CD4-positive, alpha-beta memory T cell (primary cell): ENCODE measurements at regions not wholly inside any gene's neighbourhood (a gene's known extent, or its start where the extent isn't known, plus 50 kb on each side); places are given as distances from the start of the nearest gene placed in this dataset.

Source experiments
- CTCF ChIA-PET: fragments of 350-600 bp; sonication (Branson Sonifier 250); formaldehyde crosslinking; loops from one replicate; lab custom pipeline; 2021; ENCODE audit warnings: inconsistent platforms; ENCODE audit not compliant: partially characterized antibody; lab: Charles Lee
- POLR2A ChIA-PET: fragments of 350-600 bp; sonication (Branson Sonifier 250); formaldehyde crosslinking; loops from one replicate; lab custom pipeline; 2021; ENCODE audit not compliant: partially characterized antibody; lab: Charles Lee
- DNase-seq, 5 donors: peaks; one replicate each; pipeline versions ENCODE4 v3.0.0 to v3.0.0-alpha.2; 2020 to 2022; ENCODE audit warnings: mixed read lengths in 1 of 5
- H3K27ac ChIP-seq: one replicate; pipeline ENCODE4 v1.7.0; 2013; ENCODE audit warnings: low read depth, low read length
- H3K27me3 ChIP-seq: 2 replicates; pipeline ENCODE4 v1.7.0; 2013; ENCODE audit warnings: mild to moderate bottlenecking, low read length, moderate library complexity; ENCODE audit not compliant: insufficient read depth
- H3K36me3 ChIP-seq: 2 replicates; pipeline ENCODE4 v1.7.0; 2013; ENCODE audit warnings: mild to moderate bottlenecking, low read length, moderate library complexity; ENCODE audit not compliant: insufficient read depth
- H3K4me1 ChIP-seq: 2 replicates; pipeline ENCODE4 v1.7.0; 2013; ENCODE audit warnings: mild to moderate bottlenecking, low read length, moderate library complexity; ENCODE audit not compliant: insufficient read depth
- H3K4me3 ChIP-seq, 2 donors: one replicate each; pipeline ENCODE4 v1.7.0; 2013; ENCODE audit warnings: low read length in 2 of 2, mild to moderate bottlenecking in 1 of 2
- H3K9me3 ChIP-seq, 2 donors: one replicate each; pipeline ENCODE4 v1.7.0; 2013; ENCODE audit warnings: low read length in 2 of 2, control low read depth in 1 of 2; ENCODE audit not compliant: control insufficient read depth in 1 of 2
- H3K27ac Mint-ChIP-seq, 7 donors: one replicate each; pipeline ENCODE4 v1.8.0; 2020 to 2021; ENCODE audit warnings: mixed read lengths in 7 of 7, mild to moderate bottlenecking in 6 of 7, inconsistent platforms in 3 of 7, moderate library complexity in 3 of 7
- H3K27me3 Mint-ChIP-seq, 2 donors: one replicate each; pipeline ENCODE4 v1.8.0; 2020 to 2021; ENCODE audit warnings: mixed read lengths in 2 of 2
- H3K36me3 Mint-ChIP-seq, 2 donors: one replicate each; pipeline ENCODE4 v1.8.0; 2020 to 2021; ENCODE audit warnings: mixed read lengths in 2 of 2, inconsistent platforms in 1 of 2, mild to moderate bottlenecking in 1 of 2
- H3K4me1 Mint-ChIP-seq, 4 donors: one replicate each; pipeline ENCODE4 v1.8.0; 2020 to 2021; ENCODE audit warnings: mixed read lengths in 4 of 4, mild to moderate bottlenecking in 1 of 4
- H3K4me3 Mint-ChIP-seq, 8 donors: one replicate each; pipeline ENCODE4 v1.8.0; 2020 to 2021; ENCODE audit warnings: mixed read lengths in 8 of 8, mild to moderate bottlenecking in 7 of 8, moderate library complexity in 6 of 8, inconsistent platforms in 3 of 8
- H3K9me3 Mint-ChIP-seq, 8 donors: one replicate each; pipeline ENCODE4 v1.8.0; 2020 to 2021; ENCODE audit warnings: mixed read lengths in 8 of 8, mild to moderate bottlenecking in 5 of 8, inconsistent platforms in 3 of 8, moderate library complexity in 1 of 8
- intact Hi-C: fragments of 100-400 bp; cut with micrococcal nuclease; formaldehyde crosslinking; loops from one replicate; pipeline ENCODE4 v1.15.1; 2023

DNA sequence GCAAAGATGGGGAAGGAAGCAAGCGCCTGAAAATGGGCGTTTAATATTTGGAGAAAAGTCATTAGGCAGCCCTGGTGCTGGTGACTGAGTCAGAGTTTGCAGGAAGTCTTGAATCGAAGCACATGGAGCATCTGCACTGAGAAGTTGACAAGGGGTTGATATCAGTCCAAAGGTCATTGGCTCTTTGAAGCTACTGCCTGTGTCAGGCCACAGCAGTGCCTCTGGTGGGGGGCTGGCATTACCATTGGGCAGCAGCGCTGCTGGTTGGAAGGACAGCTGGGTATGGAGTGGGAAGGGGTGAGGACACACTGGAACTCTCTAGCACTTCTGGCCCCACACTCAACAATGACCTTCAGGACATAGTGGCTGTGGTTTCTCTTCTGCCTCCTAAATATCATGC, 150.4 kb upstream of the ERCC6L2 start:
- no peaks in the 10 kb centered on the region for H3K27me3 ChIP-seq
- no peak overlapping the region for H3K4me3 ChIP-seq
- peak overlapping the region in 4 of 8 donors; percentile 17 to 73 (median 25) for H3K4me3 Mint-ChIP-seq
- peaks cover 0 to 1% of the 10 kb centered on the region in 2 donors for H3K36me3 Mint-ChIP-seq
- H3K9me3 ChIP-seq: peaks cover 3 to 9% of the 10 kb centered on the region in 2 donors
- peak overlapping the region; percentile 33 to 92 (median 88) for H3K27ac Mint-ChIP-seq
- H3K9me3 Mint-ChIP-seq: peaks cover 0 to 25% (median 11%) of the 10 kb centered on the region in 8 donors
- no peak overlapping the region for H3K27ac ChIP-seq
- H3K4me1 ChIP-seq: peaks cover 34% of the 10 kb centered on the region
- peaks cover 29 to 49% (median 33%) of the 10 kb centered on the region in 4 donors for H3K4me1 Mint-ChIP-seq
- DNase-seq: no peak
- intact Hi-C loops: loop anchor here (2.0 kb wide), 1 partner anchor 152 kb away; no protein-coding TSS in a partner anchor
- no peaks in the 10 kb centered on the region for H3K36me3 ChIP-seq
- peaks cover 0 to 2% of the 10 kb centered on the region in 2 donors for H3K27me3 Mint-ChIP-seq
- ChIA-PET CTCF (no interaction called here), POLR2A (interaction anchor here (1.3 kb wide), 1 partner anchor 153 kb away, joined by 4 read pairs; no protein-coding TSS in a partner anchor)

DNA sequence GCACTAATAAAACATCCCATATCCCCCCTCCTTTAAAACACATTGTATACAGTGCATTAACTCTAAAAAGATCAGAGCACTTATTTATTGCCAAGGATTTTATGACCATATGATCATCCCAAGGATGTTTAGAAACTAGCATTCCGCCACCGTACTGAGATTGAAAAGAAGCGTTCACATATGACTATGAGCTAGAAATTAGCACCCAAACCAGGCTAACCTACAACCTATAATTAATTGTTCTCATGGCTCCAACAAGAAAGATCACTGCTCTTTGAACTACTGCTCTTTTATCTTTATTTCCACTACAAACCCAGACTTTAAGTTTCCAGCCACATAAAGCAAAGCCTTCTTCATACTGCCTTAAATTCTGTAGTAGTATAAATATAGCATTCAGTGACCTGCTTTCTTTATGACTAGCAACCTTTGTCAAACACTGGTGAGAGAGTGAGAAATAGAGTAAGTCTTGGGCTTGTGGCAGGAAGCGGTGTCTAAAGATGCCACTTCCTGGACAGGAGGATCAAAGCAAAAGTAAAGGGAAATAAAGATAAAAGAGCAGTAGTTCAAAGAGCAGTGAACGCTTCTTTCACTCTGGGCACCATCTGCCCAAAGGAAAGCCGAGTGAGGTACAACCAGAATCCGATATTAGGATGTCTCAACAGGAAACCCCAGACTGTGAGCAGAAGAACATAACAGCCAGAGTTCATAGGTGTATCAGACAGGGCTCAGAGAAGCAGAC, 151.1 kb upstream of the ERCC6L2 start:
- POLR2A ChIA-PET: interaction anchor here (1.0 to 1.3 kb wide), 2 partner anchors 151 to 153 kb away, joined by 4 read pairs; partner anchors contain the start of gene ERCC6L2
- Histone ChIP-seq H3K27ac (no peak overlapping the region), H3K4me3 (no peak overlapping the region), H3K36me3 (no peaks in the 10 kb centered on the region), H3K27me3 (no peaks in the 10 kb centered on the region), H3K4me1 (peaks cover 34% of the 10 kb centered on the region), H3K9me3 (peaks cover 3 to 9% of the 10 kb centered on the region in 2 donors)
- Mint-ChIP-seq H3K36me3 (peaks cover 0 to 1% of the 10 kb centered on the region in 2 donors), H3K4me3 (peak overlapping the region; percentile 8 to 73 (median 40)), H3K27ac (peak overlapping the region; percentile 69 to 92 (median 88)), H3K27me3 (peaks cover 0 to 2% of the 10 kb centered on the region in 2 donors), H3K9me3 (peaks cover 0 to 25% (median 11%) of the 10 kb centered on the region in 8 donors), H3K4me1 (peaks cover 29 to 49% (median 33%) of the 10 kb centered on the region in 4 donors)
- peak; percentile 84 to 93 (median 89) for DNase-seq
- CTCF ChIA-PET: no interaction called here
- intact Hi-C loops: loop anchor here (1.0 to 5.0 kb wide), 4 partner anchors 26 to 293 kb away; no protein-coding TSS in a partner anchor

DNA sequence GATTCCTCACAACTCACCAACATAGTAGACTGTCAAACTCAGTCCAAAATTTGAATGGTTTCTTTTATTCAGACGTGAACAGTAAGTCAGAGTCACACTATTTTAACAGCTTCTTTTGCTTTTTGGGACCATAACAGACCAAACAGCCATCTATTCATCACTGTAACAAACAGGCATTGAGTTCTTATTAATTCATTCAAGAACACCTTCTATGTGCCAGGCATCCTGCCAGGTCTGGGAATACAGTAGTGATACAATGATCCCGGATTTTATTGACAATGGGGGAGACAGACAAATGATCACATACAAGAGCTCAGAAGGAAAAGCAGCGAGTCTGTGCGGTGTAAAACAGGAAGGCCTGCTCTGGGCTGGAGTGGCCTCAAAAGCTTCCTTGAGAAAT, 153.3 kb upstream of the ERCC6L2 start:
- H3K27ac Mint-ChIP-seq: no peak overlapping the region

DNA sequence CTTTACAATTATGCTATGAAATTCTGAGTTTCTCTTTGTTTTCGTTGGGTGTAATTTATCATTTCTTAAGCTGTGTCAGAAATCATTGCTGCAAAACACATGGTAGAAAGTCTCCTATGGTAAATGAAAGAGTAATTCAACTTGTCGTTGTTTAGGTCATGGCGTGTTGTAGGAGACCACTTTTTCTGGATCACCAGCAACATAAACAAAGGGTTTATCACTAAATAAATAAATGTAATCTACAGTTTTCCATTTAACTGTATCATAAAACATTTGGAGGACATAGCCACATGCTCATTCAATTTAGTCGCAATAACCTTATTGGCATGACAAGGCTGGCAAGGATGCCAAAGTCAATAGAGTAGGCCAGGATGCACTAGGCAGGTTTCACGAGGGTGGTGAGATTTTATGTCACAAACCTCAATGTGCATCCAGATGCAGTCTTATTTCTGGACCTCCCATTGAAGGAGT, 154.4 kb upstream of the ERCC6L2 start:
- H3K9me3 ChIP-seq: peaks cover 3 to 9% of the 10 kb centered on the region in 2 donors
- ChIA-PET CTCF (no interaction called here), POLR2A (no interaction called here)
- H3K4me1 ChIP-seq: peaks cover 24% of the 10 kb centered on the region
- Mint-ChIP-seq H3K4me3 (no peak overlapping the region), H3K27me3 (no peaks in the 10 kb centered on the region), H3K9me3 (peaks cover 3 to 24% (median 17%) of the 10 kb centered on the region in 8 donors), H3K36me3 (peaks cover 0 to 1% of the 10 kb centered on the region in 2 donors), H3K4me1 (peaks cover 24 to 40% (median 29%) of the 10 kb centered on the region in 4 donors), H3K27ac (no peak overlapping the region)
- H3K36me3 ChIP-seq: no peaks in the 10 kb centered on the region
- intact Hi-C loops: loop anchor here (5.0 kb wide), 1 partner anchor 296 kb away; no protein-coding TSS in a partner anchor
- H3K27me3 ChIP-seq: no peaks in the 10 kb centered on the region
- no peak overlapping the region for H3K4me3 ChIP-seq
- no peak overlapping the region for H3K27ac ChIP-seq
- no peak for DNase-seq

More for the DNA sequence above, 153.3 kb upstream of the ERCC6L2 start:
- Mint-ChIP-seq H3K4me1 (peaks cover 24 to 47% (median 31%) of the 10 kb centered on the region in 4 donors), H3K4me3 (peak overlapping the region in 1 of 8 donors; percentile 42), H3K27me3 (no peaks in the 10 kb centered on the region), H3K9me3 (peaks cover 3 to 25% (median 16%) of the 10 kb centered on the region in 8 donors), H3K36me3 (peaks cover 0 to 1% of the 10 kb centered on the region in 2 donors)
- ChIA-PET CTCF (interaction anchor here (1.5 kb wide), 1 partner anchor 12 kb away, joined by 3 read pairs; no protein-coding TSS in a partner anchor), POLR2A (no interaction called here)
- no peaks in the 10 kb centered on the region for H3K36me3 ChIP-seq
- DNase-seq: no peak
- peaks cover 3 to 9% of the 10 kb centered on the region in 2 donors for H3K9me3 ChIP-seq
- no peak overlapping the region for H3K4me3 ChIP-seq
- intact Hi-C loops: loop anchor here (5.0 kb wide), 1 partner anchor 295 kb away; no protein-coding TSS in a partner anchor
- peaks cover 34% of the 10 kb centered on the region for H3K4me1 ChIP-seq
- H3K27ac ChIP-seq: no peak overlapping the region
- no peaks in the 10 kb centered on the region for H3K27me3 ChIP-seq

DNA sequence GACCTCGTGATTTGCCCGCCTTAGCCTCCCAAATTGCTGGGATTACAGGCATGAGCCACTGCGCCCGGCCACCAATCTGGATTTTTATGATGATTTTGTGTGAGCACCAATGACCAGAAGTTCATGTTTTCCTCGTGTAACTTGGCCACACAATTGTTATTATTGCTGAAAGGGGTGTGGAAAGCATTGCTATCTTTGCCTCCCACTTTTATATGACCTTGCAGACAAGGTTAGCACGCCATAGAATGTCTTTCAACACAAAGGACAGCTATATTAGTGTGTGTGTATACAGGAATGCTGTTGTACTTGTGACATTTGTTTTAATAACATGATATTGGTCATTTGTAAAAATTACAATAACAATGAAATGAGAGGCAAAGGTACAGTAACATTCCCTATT, 155.0 kb upstream of the ERCC6L2 start:
- peaks cover under 1 to 1% of the 10 kb centered on the region in 2 donors for H3K36me3 Mint-ChIP-seq
- peak overlapping the region in 1 of 7 donors; percentile 9 for H3K27ac Mint-ChIP-seq
- Histone ChIP-seq H3K36me3 (no peaks in the 10 kb centered on the region), H3K27ac (no peak overlapping the region), H3K4me3 (no peak overlapping the region), H3K27me3 (no peaks in the 10 kb centered on the region), H3K9me3 (peaks cover 3 to 6% of the 10 kb centered on the region in 2 donors), H3K4me1 (peaks cover 18% of the 10 kb centered on the region)
- intact Hi-C loops: loop anchor here (5.0 kb wide), 1 partner anchor 297 kb away; no protein-coding TSS in a partner anchor
- peaks cover 3 to 26% (median 17%) of the 10 kb centered on the region in 8 donors for H3K9me3 Mint-ChIP-seq
- ChIA-PET CTCF (no interaction called here), POLR2A (no interaction called here)
- no peaks in the 10 kb centered on the region for H3K27me3 Mint-ChIP-seq
- H3K4me3 Mint-ChIP-seq: no peak overlapping the region
- H3K4me1 Mint-ChIP-seq: peaks cover 18 to 34% (median 24%) of the 10 kb centered on the region in 4 donors
- no peak for DNase-seq

DNA sequence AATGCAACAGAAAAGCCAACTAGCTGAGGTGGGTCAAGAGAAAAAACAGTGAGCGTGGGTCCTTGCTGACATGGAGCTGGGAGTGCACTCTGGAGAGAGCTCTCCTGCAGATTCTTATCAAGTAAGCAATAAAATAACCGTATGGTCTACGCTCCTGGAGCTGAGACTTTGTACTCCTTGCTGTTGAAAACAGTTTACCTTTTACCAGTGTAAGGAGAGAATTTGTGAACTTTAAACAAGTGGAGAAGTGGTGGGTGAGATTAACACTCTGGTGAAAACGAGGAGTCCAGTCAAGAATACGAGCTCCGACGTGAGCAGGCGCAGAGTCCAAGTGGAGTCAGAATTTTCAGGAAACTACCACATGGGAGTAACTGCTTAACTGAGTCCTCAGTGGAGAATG, 156.1 kb upstream of the ERCC6L2 start:
- no peak overlapping the region for H3K27ac Mint-ChIP-seq
- peaks cover 0 to 4% of the 10 kb centered on the region in 2 donors for H3K36me3 Mint-ChIP-seq
- CTCF ChIA-PET: no interaction called here
- peaks cover 3 to 23% (median 9%) of the 10 kb centered on the region in 8 donors for H3K9me3 Mint-ChIP-seq
- Histone ChIP-seq H3K27me3 (no peaks in the 10 kb centered on the region), H3K4me3 (no peak overlapping the region), H3K9me3 (no peaks in the 10 kb centered on the region), H3K4me1 (peaks cover 9% of the 10 kb centered on the region), H3K27ac (no peak overlapping the region), H3K36me3 (no peaks in the 10 kb centered on the region)
- no peak for DNase-seq
- no peaks in the 10 kb centered on the region for H3K27me3 Mint-ChIP-seq
- H3K4me1 Mint-ChIP-seq: peaks cover 7 to 23% (median 13%) of the 10 kb centered on the region in 4 donors
- intact Hi-C loops: no loop called here
- H3K4me3 Mint-ChIP-seq: no peak overlapping the region
- POLR2A ChIA-PET: no interaction called here

DNA sequence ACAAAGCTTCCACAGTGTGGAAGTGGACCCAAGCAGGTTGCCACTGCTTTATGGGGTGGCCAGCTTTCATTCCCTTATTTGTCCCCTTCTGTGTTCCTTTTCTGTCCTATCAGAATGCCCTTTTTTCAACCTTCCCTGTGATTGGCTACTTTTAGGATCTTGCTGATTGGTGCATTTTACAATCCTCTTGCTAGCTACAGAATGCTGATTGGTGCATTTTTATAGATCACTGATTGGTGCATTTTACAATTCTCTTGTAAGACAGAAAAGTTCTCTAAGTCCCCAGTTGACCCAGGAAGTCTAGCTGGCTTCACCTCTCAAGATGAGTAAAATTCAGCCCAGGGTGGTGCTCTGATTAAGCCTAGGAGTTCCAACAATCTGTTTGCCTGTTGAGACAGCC, 157.2 kb upstream of the ERCC6L2 start:
- DNase-seq: no peak
- Mint-ChIP-seq H3K9me3 (peaks cover 2 to 20% (median 7%) of the 10 kb centered on the region in 8 donors), H3K4me1 (peaks cover 0 to 12% (median 3%) of the 10 kb centered on the region in 4 donors), H3K27ac (no peak overlapping the region), H3K36me3 (peaks cover 0 to 4% of the 10 kb centered on the region in 2 donors), H3K4me3 (no peak overlapping the region), H3K27me3 (no peaks in the 10 kb centered on the region)
- Histone ChIP-seq H3K4me1 (no peaks in the 10 kb centered on the region), H3K36me3 (no peaks in the 10 kb centered on the region), H3K27me3 (no peaks in the 10 kb centered on the region), H3K4me3 (no peak overlapping the region), H3K27ac (no peak overlapping the region), H3K9me3 (no peaks in the 10 kb centered on the region)
- intact Hi-C loops: no loop called here
- ChIA-PET CTCF (interaction anchor here (1.4 kb wide), 1 partner anchor 9 kb away, joined by 7 read pairs; no protein-coding TSS in a partner anchor), POLR2A (no interaction called here)
